HCT116 (cell line): ENCODE measurements at regions not wholly inside any gene's neighbourhood (a gene's known extent, or its start where the extent isn't known, plus 50 kb on each side); places are given as distances from the start of the nearest gene placed in this dataset.

Experiments used
- ATAC-seq: fragments of 200-7000 bp; cut with Tn5 transposase; 2 replicates; pipeline ENCODE4 v1.9.1; 2020; ENCODE audit warnings: mild to moderate bottlenecking, moderate library complexity
- BruUV-seq: library from RNA; stranded (reverse); fragments of 400-500 nt; replicated peaks from 2 replicates; lab custom pipeline; 2021; lab: Mats Ljungman, UMichigan
- CTCF ChIA-PET: fragments of 300-600 bp; sonication (Branson Sonifier 250); formaldehyde crosslinking; loops from one replicate; lab custom pipeline; 2021; ENCODE audit warnings: antibody characterized with exemption; lab: Charles Lee
- POLR2A ChIA-PET: fragments of 300-600, 350-600 bp; sonication (Branson Sonifier 250); formaldehyde crosslinking; loops from one replicate; lab custom pipeline; 2021; ENCODE audit warnings: antibody characterized with exemption; lab: Charles Lee
- RAD21 ChIA-PET, 2 experiments: fragments of 300-600 bp; sonication (Branson Sonifier 250); formaldehyde crosslinking; loops; one replicate each; lab custom pipeline; 2023; ENCODE audit warnings: low total read pairs in 2 of 2; ENCODE audit not compliant: uncharacterized antibody in 2 of 2, unreplicated experiment in 2 of 2, low non-redundant PET in 1 of 2; lab: Charles Lee
- DNase-seq: peaks from one replicate; pipeline ENCODE4 v3.0.0-alpha.2; 2010; ENCODE audit warnings: low read depth, low spot score
- H2AFZ ChIP-seq: fragments of 200-600 bp; shearing (Covaris generic), sonication (generic); 2 replicates; pipeline ENCODE4 v1.6.1; 2017; ENCODE audit warnings: low read depth, mixed run types, mixed read lengths, antibody characterized with exemption, low read length; ENCODE audit not compliant: poor library complexity, severe bottlenecking
- H3K27ac ChIP-seq: 2 replicates; pipeline ENCODE4 v1.5.1; 2012; ENCODE audit warnings: low read depth, low read length
- H3K27me3 ChIP-seq: fragments of 200-600 bp; sonication (generic); 2 replicates; pipeline ENCODE4 v1.6.1; 2016; ENCODE audit warnings: mixed run types, low read length, mixed read lengths; ENCODE audit not compliant: insufficient read depth
- H3K36me3 ChIP-seq, 2 experiments: fragments of 200-500 bp in 1 of 2; fragments of 200-600 bp in 1 of 2; sonication (Bioruptor generic) in 1 of 2; sonication (generic) in 1 of 2; 2 replicates each; pipeline versions ENCODE4 v1.5.1 to v1.6.1; 2014 to 2016; ENCODE audit warnings: low read length in 2 of 2, inconsistent platforms in 1 of 2, mixed read lengths in 1 of 2, mixed run types in 1 of 2; ENCODE audit not compliant: insufficient read depth in 2 of 2, control insufficient read depth in 1 of 2
- H3K4me1 ChIP-seq, 2 experiments: fragments of 200-600 bp in 1 of 2; sonication (generic) in 1 of 2; 2 replicates each; pipeline versions ENCODE4 v1.5.1 to v1.6.1; 2012 to 2017; ENCODE audit warnings: low read length in 2 of 2, inconsistent platforms in 1 of 2, mild to moderate bottlenecking in 1 of 2, mixed read lengths in 1 of 2, mixed run types in 1 of 2, moderate library complexity in 1 of 2; ENCODE audit not compliant: insufficient read depth in 2 of 2, control insufficient read depth in 1 of 2
- H3K4me2 ChIP-seq: fragments of 200-600 bp; sonication (generic); 2 replicates; pipeline ENCODE4 v1.6.1; 2017; ENCODE audit warnings: mixed run types, low read length, mixed read lengths
- H3K4me3 ChIP-seq, 2 experiments: fragments of 200-600 bp in 1 of 2; sonication (generic) in 1 of 2; replicated peaks in 1 of 2; 2 replicates each; pipeline ENCODE4 v1.5.1; 2011 to 2016; ENCODE audit warnings: low read length in 2 of 2, control low read depth in 1 of 2, low read depth in 1 of 2, mild to moderate bottlenecking in 1 of 2, mixed read lengths in 1 of 2, mixed run types in 1 of 2
- H3K79me2 ChIP-seq: fragments of 200-600 bp; sonication (generic); 2 replicates; pipeline ENCODE4 v1.6.1; 2017; ENCODE audit warnings: mild to moderate bottlenecking, mixed run types, low read length, moderate library complexity, mixed read lengths; ENCODE audit not compliant: insufficient read depth
- H3K9ac ChIP-seq: fragments of 200-600 bp; sonication (generic); 2 replicates; pipeline ENCODE4 v1.6.1; 2016; ENCODE audit warnings: low read length, mixed read lengths
- H3K9me2 ChIP-seq: fragments of 200-600 bp; sonication (generic), shearing (Covaris generic); 2 replicates; pipeline ENCODE4 v1.6.1; 2017; ENCODE audit warnings: mixed run types, mild to moderate bottlenecking, moderate library complexity; ENCODE audit not compliant: insufficient read depth
- H3K9me3 ChIP-seq, 2 experiments: fragments of 200-500 bp in 1 of 2; fragments of 200-600 bp in 1 of 2; sonication (Bioruptor generic) in 1 of 2; sonication (generic) in 1 of 2; 2 replicates each; pipeline ENCODE4 v1.6.1; 2014 to 2017; ENCODE audit warnings: low read length in 2 of 2, mixed read lengths in 2 of 2, inconsistent platforms in 1 of 2, low read depth in 1 of 2, mild to moderate bottlenecking in 1 of 2, mixed run types in 1 of 2, moderate library complexity in 1 of 2; ENCODE audit not compliant: control insufficient read depth in 1 of 2, insufficient read depth in 1 of 2
- H4K20me1 ChIP-seq: fragments of 200-600 bp; sonication (generic), shearing (Covaris generic); 2 replicates; pipeline ENCODE4 v1.6.1; 2017; ENCODE audit warnings: mixed run types, mild to moderate bottlenecking, moderate library complexity; ENCODE audit not compliant: insufficient read depth
- CBX3 ChIP-seq: IDR thresholded peaks from 2 replicates; pipeline ENCODE4 v1.6.1; 2012; ENCODE audit warnings: low read depth
- FOSL1 ChIP-seq: IDR thresholded peaks from 2 replicates; pipeline ENCODE4 v1.6.1; 2012; ENCODE audit warnings: low read depth
- POLR2A ChIP-seq: IDR thresholded peaks from 2 replicates; pipeline ENCODE4 v1.7.0; 2011; ENCODE audit warnings: borderline replicate concordance; ENCODE audit not compliant: insufficient read depth, insufficient read length; ENCODE audit errors: extremely low read depth
- RAD21 ChIP-seq: IDR thresholded peaks from 2 replicates; pipeline ENCODE4 v1.6.1; 2012; ENCODE audit warnings: low read depth, mild to moderate bottlenecking
- SIN3A ChIP-seq: IDR thresholded peaks from 2 replicates; pipeline ENCODE4 v1.6.1; 2012; ENCODE audit warnings: low read depth
- SRF ChIP-seq: IDR thresholded peaks from 2 replicates; pipeline ENCODE4 v1.6.1; 2012; ENCODE audit warnings: low read depth
- TCF7L2 ChIP-seq: IDR thresholded peaks from 2 replicates; pipeline ENCODE4 v1.7.0; 2011; ENCODE audit warnings: borderline replicate concordance, inconsistent platforms; ENCODE audit not compliant: insufficient read depth, insufficient read length; ENCODE audit errors: extremely low read depth
- intact Hi-C: fragments of 100-400 bp; cut with micrococcal nuclease; formaldehyde crosslinking; loops from 2 replicates; pipeline ENCODE4 v1.10.0; 2022
- TF ChIP-seq, protein P1 (sequence below), 3 experiments: fragments of 200-600 bp in 1 of 3; sonication (generic) in 1 of 3; IDR thresholded peaks in 2 of 3; conservative IDR thresholded peaks in 1 of 3; 2 replicates each; pipeline ENCODE4 v1.5.1; 2012 to 2017; ENCODE audit warnings: low read depth in 2 of 3, low read length in 2 of 3, antibody characterized with exemption in 1 of 3, borderline replicate concordance in 1 of 3, control low read depth in 1 of 3, mild to moderate bottlenecking in 1 of 3, mixed read lengths in 1 of 3, mixed run types in 1 of 3, moderate library complexity in 1 of 3; ENCODE audit not compliant: insufficient read depth in 1 of 3
- TF ChIP-seq, protein P2 (sequence below): IDR thresholded peaks from 2 replicates; pipeline ENCODE4 v1.6.1; 2012
- TF ChIP-seq, protein P3 (sequence below): IDR thresholded peaks from 2 replicates; pipeline ENCODE4 v1.6.1; 2012; ENCODE audit warnings: low read depth

DNA sequence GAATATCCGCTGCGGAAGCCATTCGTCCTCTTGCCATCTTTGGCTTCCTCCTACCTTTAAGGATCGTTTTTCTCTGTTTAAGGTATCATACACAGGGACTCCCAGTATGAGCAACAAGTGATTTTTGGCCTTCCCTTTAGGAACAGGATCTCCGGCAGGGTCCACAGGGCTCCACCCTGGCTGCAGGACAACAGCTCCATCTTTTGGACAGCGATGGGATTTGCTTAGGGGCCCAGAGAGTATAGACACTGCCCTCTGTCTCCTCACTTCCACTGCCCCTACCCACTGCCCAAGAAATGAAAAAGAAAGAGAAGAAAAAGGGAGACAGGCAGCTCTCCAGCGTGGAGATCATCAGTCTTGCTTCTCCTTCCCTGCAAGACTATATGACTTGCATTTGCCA lies 224.5 kb downstream of the UXS1 start:
- no peaks in the 10 kb centered on the region for H3K4me1 ChIP-seq
- H3K9ac ChIP-seq, result no peak overlapping the region
- DNase-seq (peak; percentile 27), ATAC-seq (peak; percentile 87)
- ChIA-PET RAD21 (no interaction called here), CTCF (no interaction called here), POLR2A (no interaction called here)
- H3K79me2 ChIP-seq, result no peaks in the 10 kb centered on the region
- no peak overlapping the region for H3K4me3 ChIP-seq
- no peaks in the 10 kb centered on the region for H3K36me3 ChIP-seq
- no TSS peak for BruUV-seq
- H3K9me2 ChIP-seq, result no peaks in the 10 kb centered on the region
- H3K27ac ChIP-seq, result no peak overlapping the region
- TF ChIP-seq FOSL1 (no peak), RAD21 (peak; percentile 66)
- TF ChIP-seq, protein P1, sequence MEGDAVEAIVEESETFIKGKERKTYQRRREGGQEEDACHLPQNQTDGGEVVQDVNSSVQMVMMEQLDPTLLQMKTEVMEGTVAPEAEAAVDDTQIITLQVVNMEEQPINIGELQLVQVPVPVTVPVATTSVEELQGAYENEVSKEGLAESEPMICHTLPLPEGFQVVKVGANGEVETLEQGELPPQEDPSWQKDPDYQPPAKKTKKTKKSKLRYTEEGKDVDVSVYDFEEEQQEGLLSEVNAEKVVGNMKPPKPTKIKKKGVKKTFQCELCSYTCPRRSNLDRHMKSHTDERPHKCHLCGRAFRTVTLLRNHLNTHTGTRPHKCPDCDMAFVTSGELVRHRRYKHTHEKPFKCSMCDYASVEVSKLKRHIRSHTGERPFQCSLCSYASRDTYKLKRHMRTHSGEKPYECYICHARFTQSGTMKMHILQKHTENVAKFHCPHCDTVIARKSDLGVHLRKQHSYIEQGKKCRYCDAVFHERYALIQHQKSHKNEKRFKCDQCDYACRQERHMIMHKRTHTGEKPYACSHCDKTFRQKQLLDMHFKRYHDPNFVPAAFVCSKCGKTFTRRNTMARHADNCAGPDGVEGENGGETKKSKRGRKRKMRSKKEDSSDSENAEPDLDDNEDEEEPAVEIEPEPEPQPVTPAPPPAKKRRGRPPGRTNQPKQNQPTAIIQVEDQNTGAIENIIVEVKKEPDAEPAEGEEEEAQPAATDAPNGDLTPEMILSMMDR (IDR thresholded peaks at IDR 0.05 in 2 of 3, conservative IDR thresholded peaks at IDR 0.05 in 1 of 3; ENCODE audit: borderline replicate concordance in 1 of 3, insufficient read depth in 1 of 3, low read depth in 2 of 3, low read length in 2 of 3), result peak; percentile 60 to 72 (median 61)
- no peaks in the 10 kb centered on the region for H3K27me3 ChIP-seq
- no peak overlapping the region for H2AFZ ChIP-seq
- intact Hi-C loops, result no loop called here
- H3K9me3 ChIP-seq, result peaks cover 0 to 4% of the 10 kb centered on the region in 2 experiments; a peak in 1 of 4 replicates
- no peak overlapping the region for H3K4me2 ChIP-seq
- no peaks in the 10 kb centered on the region for H4K20me1 ChIP-seq

DNA sequence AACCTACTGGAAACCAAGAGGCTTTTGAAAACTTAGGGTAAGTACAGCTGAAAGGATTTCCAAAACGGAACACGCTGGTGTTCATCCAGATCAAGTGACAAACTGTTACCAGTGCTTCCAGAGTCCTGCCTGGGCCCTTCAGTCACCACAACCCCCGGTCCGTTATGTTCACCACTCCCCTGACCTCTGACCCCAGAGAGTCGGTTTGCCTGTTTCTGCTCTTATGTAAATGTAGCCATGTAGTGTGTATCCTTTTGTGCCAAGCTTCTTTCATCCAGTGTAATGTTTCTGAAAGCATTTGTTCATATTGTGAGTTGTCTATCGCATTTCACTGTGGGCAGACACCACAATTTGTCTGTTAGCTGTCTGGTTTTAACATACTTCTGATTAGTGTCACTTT lies 217.5 kb downstream of the NCK2 start:
- no TSS peak for BruUV-seq
- no peaks in the 10 kb centered on the region for H3K9me2 ChIP-seq
- H3K9ac ChIP-seq, result no peak overlapping the region
- no peak overlapping the region for H3K27ac ChIP-seq
- ATAC-seq, result no peak
- POLR2A ChIA-PET, result no interaction called here
- H3K79me2 ChIP-seq, result no peaks in the 10 kb centered on the region
- no peaks in the 10 kb centered on the region for H3K4me1 ChIP-seq
- no peaks in the 10 kb centered on the region for H4K20me1 ChIP-seq
- H3K4me2 ChIP-seq, result no peak overlapping the region
- CTCF ChIA-PET, result no interaction called here
- H3K27me3 ChIP-seq, result peaks cover 2% of the 10 kb centered on the region; the same call in 1 of the 2 replicates
- no peaks in the 10 kb centered on the region for H3K9me3 ChIP-seq
- DNase-seq, result no peak
- intact Hi-C loops, result no loop called here
- H3K4me3 ChIP-seq, result no peak overlapping the region
- no peak overlapping the region for H2AFZ ChIP-seq
- RAD21 ChIA-PET, result no interaction called here
- H3K36me3 ChIP-seq, result no peaks in the 10 kb centered on the region
- no peak for TF ChIP-seq CBX3
- TF ChIP-seq FOSL1, result no peak
- TF ChIP-seq, protein P2, sequence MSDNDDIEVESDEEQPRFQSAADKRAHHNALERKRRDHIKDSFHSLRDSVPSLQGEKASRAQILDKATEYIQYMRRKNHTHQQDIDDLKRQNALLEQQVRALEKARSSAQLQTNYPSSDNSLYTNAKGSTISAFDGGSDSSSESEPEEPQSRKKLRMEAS, result no peak
- no peak for TF ChIP-seq POLR2A
- TF ChIP-seq SIN3A, result no peak
- TF ChIP-seq TCF7L2, result no peak
- TF ChIP-seq, protein P3, sequence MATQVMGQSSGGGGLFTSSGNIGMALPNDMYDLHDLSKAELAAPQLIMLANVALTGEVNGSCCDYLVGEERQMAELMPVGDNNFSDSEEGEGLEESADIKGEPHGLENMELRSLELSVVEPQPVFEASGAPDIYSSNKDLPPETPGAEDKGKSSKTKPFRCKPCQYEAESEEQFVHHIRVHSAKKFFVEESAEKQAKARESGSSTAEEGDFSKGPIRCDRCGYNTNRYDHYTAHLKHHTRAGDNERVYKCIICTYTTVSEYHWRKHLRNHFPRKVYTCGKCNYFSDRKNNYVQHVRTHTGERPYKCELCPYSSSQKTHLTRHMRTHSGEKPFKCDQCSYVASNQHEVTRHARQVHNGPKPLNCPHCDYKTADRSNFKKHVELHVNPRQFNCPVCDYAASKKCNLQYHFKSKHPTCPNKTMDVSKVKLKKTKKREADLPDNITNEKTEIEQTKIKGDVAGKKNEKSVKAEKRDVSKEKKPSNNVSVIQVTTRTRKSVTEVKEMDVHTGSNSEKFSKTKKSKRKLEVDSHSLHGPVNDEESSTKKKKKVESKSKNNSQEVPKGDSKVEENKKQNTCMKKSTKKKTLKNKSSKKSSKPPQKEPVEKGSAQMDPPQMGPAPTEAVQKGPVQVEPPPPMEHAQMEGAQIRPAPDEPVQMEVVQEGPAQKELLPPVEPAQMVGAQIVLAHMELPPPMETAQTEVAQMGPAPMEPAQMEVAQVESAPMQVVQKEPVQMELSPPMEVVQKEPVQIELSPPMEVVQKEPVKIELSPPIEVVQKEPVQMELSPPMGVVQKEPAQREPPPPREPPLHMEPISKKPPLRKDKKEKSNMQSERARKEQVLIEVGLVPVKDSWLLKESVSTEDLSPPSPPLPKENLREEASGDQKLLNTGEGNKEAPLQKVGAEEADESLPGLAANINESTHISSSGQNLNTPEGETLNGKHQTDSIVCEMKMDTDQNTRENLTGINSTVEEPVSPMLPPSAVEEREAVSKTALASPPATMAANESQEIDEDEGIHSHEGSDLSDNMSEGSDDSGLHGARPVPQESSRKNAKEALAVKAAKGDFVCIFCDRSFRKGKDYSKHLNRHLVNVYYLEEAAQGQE, result no peak
- no peak for TF ChIP-seq SRF
